SU-DHL-6 (cell line): ENCODE measurements at regions not wholly inside any gene's neighbourhood (a gene's known extent, or its start where the extent isn't known, plus 50 kb on each side); places are given as distances from the start of the nearest gene placed in this dataset.

Experiments
- EZH2phosphoT487 ChIP-seq: fragments of 200-600 bp; sonication (generic), shearing (Covaris generic); conservative IDR thresholded peaks from 2 replicates; pipeline ENCODE4 v1.6.1; 2018; ENCODE audit warnings: mild to moderate bottlenecking, antibody characterized with exemption, low read length, moderate library complexity, mixed read lengths
- TF ChIP-seq, protein P1 (sequence below): fragments of 200-600 bp; sonication (generic); IDR thresholded peaks from one replicate; pipeline ENCODE4 v1.5.1; 2017; ENCODE audit warnings: antibody characterized with exemption, mild to moderate bottlenecking, low read length, moderate library complexity; ENCODE audit not compliant: insufficient read depth, poor library complexity, severe bottlenecking

DNA sequence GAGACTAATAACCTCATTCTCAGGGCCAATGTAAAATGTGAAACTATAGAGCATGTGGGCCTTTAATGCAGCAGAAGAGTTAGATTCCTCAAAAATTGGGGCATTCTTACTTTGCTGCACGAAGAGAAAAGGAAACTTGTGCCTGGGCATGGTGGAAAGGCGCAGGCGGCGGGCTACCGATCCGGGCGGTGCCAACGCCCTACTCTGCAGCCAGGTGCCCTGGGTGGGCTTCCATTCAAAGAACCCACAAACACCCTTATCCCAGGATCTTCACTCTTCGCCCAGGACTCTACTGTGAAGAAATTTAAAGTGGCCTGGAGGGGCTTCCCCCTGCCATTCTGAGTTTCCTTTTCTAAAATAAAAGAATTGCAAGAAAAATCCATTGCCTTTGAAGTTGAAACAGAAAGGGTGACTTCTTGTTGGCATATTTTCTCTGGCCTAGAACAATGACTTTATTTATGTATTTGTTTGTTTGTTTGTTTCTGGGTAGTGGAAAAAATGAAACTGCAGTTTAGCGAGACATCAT is 124.9 kb downstream of the TMEM161B start:
- TF ChIP-seq, protein P1, sequence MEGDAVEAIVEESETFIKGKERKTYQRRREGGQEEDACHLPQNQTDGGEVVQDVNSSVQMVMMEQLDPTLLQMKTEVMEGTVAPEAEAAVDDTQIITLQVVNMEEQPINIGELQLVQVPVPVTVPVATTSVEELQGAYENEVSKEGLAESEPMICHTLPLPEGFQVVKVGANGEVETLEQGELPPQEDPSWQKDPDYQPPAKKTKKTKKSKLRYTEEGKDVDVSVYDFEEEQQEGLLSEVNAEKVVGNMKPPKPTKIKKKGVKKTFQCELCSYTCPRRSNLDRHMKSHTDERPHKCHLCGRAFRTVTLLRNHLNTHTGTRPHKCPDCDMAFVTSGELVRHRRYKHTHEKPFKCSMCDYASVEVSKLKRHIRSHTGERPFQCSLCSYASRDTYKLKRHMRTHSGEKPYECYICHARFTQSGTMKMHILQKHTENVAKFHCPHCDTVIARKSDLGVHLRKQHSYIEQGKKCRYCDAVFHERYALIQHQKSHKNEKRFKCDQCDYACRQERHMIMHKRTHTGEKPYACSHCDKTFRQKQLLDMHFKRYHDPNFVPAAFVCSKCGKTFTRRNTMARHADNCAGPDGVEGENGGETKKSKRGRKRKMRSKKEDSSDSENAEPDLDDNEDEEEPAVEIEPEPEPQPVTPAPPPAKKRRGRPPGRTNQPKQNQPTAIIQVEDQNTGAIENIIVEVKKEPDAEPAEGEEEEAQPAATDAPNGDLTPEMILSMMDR, result no peak
- no peak for TF ChIP-seq EZH2phosphoT487
